Myocyte (in vitro differentiated cells): ENCODE measurements at regions not wholly inside any gene's neighbourhood (a gene's known extent, or its start where the extent isn't known, plus 50 kb on each side); places are given as distances from the start of the nearest gene placed in this dataset.
A peak's percentile ranks its signal among the peaks of the same experiment; 100 is the strongest.

Source experiments
- DNase-seq: peaks from one replicate; pipeline ENCODE4 v3.0.0-alpha.2; 2012; ENCODE audit warnings: low read depth

GRCh38 chr2:12199491-12200211, 453.2 kb downstream of the LPIN1 start:
- peak; percentile 13 for DNase-seq

DNA sequence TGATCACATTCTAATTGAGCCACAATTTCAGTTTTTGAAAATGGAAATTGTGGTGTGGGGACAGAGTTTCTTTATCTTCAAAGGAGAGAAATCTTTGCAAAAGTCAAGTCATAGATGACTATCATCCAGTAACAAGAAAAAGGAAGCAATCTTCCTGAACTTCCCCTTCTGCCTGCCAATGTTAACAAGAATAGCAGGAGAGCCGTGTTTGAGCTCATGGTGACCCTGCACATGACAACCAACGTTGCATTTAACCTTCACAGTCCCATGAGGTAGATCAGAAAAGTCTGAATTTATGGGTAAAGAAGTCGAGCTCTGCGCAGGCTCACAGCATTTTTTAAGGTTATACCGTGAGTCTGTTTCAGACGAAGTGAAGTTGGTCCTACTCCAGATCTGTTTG, 454.9 kb downstream of the LPIN1 start:
- no peak for DNase-seq

DNA sequence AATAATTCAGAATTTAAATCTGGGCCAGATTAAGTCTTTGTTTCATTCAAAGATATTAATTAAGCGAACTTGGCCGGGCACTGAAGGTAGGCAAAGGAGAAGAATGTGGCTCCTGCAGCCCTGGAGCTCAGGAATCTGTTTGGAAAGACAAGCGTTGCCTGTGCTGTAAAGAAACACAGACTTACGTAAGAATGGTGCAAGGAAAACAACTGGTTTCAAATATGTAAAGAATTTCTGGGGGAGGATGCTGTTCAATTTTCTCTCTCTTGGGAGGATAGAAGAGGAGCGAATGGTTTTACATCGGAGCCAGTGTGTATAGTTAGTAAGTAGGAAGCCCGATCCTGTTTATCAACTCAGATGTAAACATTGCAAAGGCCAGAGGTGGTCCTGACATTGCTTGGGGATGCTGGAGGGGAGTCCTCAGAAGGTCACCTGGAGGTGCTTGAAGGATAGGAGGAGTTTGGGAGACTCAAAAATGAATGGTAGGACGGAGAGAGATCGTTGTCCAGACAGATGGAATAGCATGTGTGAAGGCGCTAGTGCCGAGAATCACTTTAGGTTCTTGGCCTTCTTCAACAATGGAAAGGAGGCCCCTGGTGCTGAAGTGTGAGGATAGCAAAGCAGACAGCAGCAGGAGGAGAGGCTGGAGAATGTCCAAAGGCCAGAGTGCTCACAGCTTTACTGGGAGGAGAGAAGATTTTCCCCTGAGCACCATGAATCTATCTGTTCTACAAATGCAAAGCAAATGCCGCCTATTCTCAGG, 456.1 kb downstream of the LPIN1 start:
- DNase-seq: peak; percentile 27

DNA sequence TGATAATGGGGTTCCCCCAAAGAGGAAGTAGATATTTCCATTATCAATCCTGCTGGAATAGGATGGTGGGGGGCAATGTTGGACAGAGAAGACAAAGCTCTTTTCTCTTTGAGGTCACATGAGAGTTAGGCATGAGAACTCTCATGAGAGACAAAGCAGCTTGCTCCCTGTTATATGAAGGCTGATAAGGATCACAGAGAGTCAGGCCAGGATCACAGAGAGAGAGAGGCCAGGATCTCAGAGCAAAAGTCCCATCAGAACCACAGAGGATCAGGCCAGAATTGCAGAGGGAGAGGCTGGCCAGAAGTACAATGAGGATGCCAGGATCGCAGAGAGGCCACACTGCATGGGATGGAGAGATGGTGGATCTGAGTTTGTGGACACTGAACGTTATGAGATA, 457.1 kb downstream of the LPIN1 start:
- DNase-seq: no peak

- DNase-seq: no peak
Observed at GRCh38 chr2:12205086-12205485, 458.7 kb downstream of the LPIN1 start.

DNA sequence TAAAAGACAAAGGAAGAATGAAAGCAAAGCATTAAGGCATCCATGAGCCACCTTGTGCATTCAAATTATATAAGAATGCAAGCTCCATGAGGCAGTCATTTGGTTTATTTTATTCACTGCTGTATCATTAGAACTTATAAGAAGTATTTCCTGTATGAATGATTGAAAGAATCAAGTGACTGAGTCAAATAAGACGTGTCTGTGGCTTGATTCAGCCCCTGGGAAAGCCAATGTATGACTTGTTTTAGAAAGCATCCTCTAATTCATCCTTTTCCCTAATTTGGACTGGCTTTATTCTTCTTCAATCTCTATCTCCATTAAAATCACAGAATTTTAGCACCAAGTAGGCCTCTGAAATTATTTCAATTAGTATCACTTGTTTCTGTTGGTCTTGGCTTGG, 461.1 kb downstream of the LPIN1 start:
- DNase-seq: no peak

DNA sequence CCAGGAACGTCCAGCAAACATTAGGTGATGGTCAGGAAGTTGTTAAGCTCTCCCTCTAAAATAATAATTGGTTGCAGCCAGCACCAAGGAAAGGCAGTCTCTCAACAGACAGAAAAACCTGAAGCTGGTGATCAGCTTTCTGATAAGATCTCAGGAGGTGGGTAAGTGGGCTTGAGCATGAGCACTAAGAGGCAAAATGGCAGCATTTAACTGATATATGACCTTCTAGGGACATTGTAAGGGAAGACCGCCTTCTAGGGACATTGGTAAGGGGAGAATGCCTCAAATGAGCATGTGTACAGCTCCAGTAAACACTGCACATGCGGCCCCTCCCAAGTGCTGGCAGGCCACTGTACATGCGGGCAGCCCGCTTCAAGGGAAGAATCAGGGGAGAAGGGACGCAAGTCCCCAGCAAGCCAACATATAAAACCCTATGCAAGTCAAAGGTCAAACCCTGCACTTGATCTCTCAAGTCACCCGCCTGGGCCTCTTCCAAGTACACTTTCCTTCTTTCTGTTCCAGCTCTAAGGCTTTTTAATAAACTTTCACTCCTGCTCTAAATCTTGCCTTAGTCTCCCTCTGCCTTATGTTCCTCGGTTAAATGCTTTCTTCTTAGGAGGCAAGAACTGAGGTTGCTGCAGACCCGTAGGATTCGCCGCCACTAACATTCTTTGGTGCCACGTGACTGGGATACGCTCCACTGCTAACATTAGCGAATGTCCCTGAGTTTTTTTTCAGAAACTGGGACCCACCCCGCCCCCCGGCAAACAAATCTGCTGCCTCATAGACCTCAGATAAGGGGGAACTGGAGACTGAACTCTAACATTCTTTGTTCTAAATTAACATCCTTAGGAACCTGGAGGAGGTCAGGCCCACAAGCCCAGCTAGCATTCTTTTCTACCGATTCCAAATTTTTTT, 463.8 kb downstream of the LPIN1 start:
- no peak for DNase-seq

DNA sequence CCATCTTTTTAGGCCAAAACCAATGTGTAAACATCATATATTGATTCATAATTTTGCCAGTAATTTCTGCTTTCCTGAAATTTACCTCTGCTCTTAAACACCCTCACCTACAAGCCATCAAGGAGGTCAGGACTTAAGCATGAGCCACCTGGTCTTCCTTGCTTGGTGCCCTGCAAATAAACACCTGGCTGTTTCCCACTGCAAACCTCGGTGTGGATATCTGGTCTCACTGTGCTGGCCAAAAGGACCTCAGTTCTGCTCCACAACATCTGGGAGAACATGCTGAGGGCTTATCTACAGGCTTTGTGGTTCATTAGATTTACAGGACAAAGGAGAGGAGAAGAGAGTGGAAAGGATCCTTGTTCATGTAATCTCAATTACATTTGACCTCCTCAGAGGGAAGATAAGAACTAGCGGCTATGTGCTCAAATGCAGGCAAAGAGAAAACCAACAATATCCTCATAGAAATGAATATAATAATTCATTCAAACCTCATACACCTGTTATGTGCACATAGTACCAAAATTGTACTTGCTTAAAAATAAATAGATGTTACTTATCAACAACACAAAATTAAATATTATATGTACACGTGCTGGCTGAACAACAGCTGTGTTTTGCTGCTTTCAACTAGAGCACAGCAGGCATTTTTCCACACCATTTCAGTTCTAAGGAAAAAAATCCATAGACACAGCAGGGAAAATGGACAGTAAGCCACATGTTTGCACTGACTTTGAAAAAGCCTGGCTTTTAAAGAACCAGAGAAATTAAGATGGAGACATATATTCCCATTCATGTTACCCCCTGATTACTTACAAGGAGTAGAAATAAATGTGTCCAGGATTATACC, 465.1 kb downstream of the LPIN1 start:
- no peak for DNase-seq

GRCh38 chr2:12212841-12213597, 466.6 kb downstream of the LPIN1 start:
- no peak for DNase-seq

DNA sequence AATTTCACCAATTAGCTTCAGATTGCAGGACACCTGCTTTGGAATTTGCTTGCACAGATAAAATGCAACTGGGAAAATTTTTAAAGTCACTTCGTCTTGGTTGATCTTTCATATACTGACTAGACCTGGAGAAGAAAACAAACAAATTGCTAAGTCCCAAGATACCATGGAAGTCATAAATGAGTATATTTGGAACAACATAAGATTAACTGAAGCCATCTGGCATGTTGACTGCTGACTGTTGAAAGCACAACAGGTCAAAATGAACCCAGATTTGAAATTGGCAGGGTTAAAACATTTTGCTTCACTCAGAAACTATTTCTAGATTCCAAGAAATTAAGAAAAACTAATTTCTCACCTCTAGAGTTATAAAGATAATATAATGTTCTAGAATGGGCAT, 470.7 kb downstream of the LPIN1 start:
- DNase-seq: no peak

- no peak for DNase-seq
Observed at GRCh38 chr2:12219761-12220160, 473.3 kb downstream of the LPIN1 start.

DNA sequence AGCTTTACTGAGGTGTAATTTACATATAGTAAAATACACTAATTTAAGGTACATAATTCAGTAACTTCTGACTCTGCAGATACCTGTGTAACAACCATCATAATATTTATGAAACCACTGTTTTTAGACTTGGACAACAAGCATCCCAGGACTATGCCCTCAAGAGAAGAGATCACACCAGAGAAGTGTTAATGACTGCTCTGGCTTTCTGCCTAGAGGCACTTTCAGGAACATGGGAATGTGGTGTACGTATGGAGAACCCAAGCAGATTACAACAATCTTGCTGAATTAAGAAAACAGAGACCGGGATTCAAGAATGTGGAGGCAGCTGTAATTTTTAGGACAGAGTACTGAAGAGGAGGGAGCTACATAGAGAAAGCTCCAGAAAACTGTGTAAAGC, 475.2 kb downstream of the LPIN1 start:
- no peak for DNase-seq

DNA sequence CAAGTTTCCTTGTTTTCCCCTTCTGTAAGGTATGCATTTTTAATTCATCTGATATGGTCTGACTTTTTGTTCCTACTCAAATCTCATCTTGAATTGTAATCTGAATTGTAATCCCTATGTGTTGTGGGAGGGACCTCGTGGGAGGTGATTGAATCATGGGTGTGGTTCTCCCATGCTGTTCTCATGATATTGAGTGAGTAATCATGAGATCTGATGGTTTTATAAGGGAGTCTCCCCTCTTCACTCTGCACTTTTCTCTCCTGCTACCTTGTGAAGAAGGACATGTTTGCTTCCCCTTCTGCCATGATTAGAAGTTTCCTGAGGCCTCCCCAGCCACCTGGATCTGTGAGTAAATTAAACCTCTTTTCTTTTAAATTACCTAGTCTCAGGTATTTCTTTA, 476.1 kb downstream of the LPIN1 start:
- DNase-seq: no peak

GRCh38 chr2:12223732-12224131, 477.3 kb downstream of the LPIN1 start:
- DNase-seq: no peak

GRCh38 chr2:12226653-12227052, 480.2 kb downstream of the LPIN1 start:
- no peak for DNase-seq

DNA sequence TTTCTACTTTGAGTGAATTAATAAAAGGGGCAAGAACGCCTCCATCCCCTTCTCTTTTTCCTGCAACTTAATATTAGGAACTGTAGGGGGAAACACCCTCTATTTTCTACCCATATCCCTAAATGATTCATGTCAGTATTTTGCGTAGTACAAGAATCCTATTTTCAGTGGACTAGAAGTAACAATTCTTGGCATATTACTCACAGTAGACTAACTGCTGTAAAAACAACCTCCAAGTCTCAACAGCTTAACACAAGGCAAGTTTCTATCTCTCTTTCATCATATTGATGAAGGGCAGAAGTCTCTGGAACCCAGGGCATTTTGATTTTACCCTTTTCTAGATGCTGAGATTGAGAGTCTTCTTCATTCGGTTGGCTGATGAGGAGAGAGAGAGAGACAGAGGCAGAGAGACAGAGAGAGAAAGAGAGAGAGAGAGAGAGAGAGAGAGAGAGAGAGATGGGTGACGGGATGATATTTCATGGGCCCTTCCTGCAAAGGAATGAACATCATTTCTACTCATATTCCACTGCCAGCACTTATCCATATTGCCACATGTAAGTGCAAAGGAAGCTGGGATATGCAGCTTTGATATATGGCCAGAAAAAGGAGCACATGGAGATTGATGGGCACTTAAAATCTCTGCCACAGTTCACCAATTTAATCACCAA, 481.6 kb downstream of the LPIN1 start:
- DNase-seq: peak; percentile 15

DNA sequence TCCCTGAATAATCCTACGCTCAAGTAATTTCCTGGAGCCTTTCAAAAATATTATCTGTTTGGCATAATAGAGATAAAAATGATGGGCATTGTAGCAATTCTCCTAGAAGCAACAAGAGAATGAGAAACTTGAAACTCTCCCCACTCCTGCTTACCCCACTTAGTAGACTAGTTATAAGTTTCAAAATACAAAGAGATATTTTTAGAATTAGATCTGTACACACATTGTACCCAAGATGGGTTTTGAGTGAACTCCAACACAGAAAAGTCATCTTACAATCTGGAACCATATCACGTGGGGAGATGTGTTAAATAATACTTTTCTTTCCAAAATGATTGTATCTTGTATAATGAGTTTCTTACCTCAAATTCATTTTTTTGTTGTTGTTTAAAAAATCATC, 484.9 kb downstream of the LPIN1 start:
- no peak for DNase-seq

DNA sequence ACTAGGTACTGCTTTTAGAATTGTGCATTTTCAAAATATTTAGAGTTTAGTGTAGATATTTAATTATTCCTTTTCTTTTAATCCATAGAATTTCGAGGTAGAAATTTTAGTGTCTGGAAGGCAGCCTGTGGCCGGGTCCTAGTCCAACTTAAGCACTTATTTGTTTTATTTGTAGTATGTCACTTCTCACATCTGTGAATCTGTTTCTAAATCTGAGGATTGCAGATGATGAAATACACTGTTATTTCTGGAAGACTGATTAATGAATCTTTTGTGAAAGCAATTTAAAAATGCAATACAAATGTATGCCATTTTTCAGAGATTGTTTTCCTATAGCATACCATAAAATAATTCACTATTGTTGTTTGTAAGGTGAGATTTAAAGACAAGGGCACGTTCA, 483.9 kb upstream of the TRIB2 start:
- no peak for DNase-seq

DNA sequence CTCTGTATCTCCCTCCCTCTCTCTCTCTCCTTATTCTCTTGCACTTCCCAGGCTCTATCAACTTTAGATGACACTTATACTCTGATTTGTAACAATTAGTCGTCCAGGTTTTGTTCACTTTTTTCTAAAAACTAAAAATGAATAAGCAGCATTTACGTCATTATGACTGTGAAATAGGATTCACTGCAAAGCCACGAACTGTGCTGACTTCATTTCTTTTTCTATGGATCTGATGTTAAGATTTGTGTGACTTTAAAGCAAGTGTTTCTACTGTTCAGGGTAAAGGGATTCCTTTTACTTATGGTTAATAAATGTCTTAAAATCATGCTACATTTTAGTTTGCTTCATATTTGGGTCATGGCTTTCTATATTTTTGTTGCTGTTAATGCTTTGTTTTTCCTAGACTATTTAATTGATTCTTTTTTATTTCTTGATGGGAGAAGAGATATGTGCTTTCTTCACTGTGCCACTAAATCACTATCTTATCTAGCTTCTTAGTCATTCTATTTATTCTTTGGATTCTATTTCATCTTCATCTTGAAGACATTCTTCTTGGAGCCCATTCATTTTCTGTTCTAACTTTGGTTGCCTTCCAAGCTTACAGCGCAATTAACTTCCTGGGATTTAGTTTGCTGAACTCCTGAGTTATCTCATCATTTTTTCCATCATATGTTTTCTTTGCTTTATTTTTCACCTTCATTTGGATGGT, 480.4 kb upstream of the TRIB2 start:
- no peak for DNase-seq
